Motor neuron (in vitro differentiated cells): ENCODE measurements at regions not wholly inside any gene's neighbourhood (a gene's known extent, or its start where the extent isn't known, plus 50 kb on each side); places are given as distances from the start of the nearest gene placed in this dataset.
A peak's percentile ranks its signal among the peaks of the same experiment; 100 is the strongest.
"Not testable (repeated sequence)": the region's sequence is repeated elsewhere in the genome, so short reads cannot be mapped to it uniquely, and the experiment has no call there.

ENCODE experiments used
- ATAC-seq, 8 experiments: fragments of 200-7000 bp; cut with Tn5 transposase; replicated peaks in 6 of 8; 2 replicates each; pipeline ENCODE4 v1.8.0; 2021; ENCODE audit warnings: mild to moderate bottlenecking in 8 of 8, moderate library complexity in 8 of 8
- H3K27ac ChIP-seq, 2 donors: fragments of 250-450 bp; sonication (Bioruptor Pico); 2 replicates each; pipeline ENCODE4 v1.9.0; 2021; ENCODE audit warnings: antibody characterized with exemption in 2 of 2, mild to moderate bottlenecking in 2 of 2, moderate library complexity in 1 of 2
- H3K4me1 ChIP-seq, 2 donors: fragments of 250-450 bp; sonication (Bioruptor Pico); replicated peaks in 1 of 2; 2 replicates each; pipeline ENCODE4 v1.6.1; 2021; ENCODE audit warnings: antibody characterized with exemption in 2 of 2, mild to moderate bottlenecking in 2 of 2, moderate library complexity in 1 of 2
- H3K4me3 ChIP-seq, 5 donors: fragments of 250-450 bp; sonication (Bioruptor Pico); 2 replicates each; pipeline ENCODE4 v1.9.0; 2021; ENCODE audit warnings: antibody characterized with exemption in 5 of 5, mild to moderate bottlenecking in 5 of 5, moderate library complexity in 4 of 5
- WGBS, 10 experiments: fragments of 450-650 bp; shearing (Covaris generic); methylation state at CpG; one replicate each; pipeline ENCODE4 v1.0.0; 2022; 5-methylcytosine and 5-hydroxymethylcytosine counted together
- in situ Hi-C, 9 experiments: fragments of 400-800 bp; cut with MboI; loops; one replicate each; pipeline ENCODE4 v1.15.0; 2021; ENCODE audit warnings: low sequenced_read_pairs in 9 of 9, low pct_unique_long_range_greater_than_20kb in 2 of 9; ENCODE audit not compliant: unreplicated experiment in 9 of 9

GRCh38 chr15:62644889-62645742 lies 397.4 kb upstream of the TPM1 start:
- in situ Hi-C loops: no loop called here
- peaks cover 4 to 6% of the 10 kb centered on the region in 2 donors for H3K4me1 ChIP-seq
- 65 to 100% (median 83%) methylated on average over 1 to 11 of the region's 15 CpGs; no CpG with 5 or more reads in 1 of the 10 experiments for WGBS, 10 experiments
- H3K27ac ChIP-seq: no peak overlapping the region
- H3K4me3 ChIP-seq: no peak overlapping the region
- peak in 1 of 8 experiments; percentile 36 for ATAC-seq

GRCh38 chr15:62647202-62647842 lies 395.2 kb upstream of the TPM1 start:
- ATAC-seq: peak; percentile 65 to 98 (median 84)
- Histone ChIP-seq H3K4me1 (peaks cover 4 to 6% of the 10 kb centered on the region in 2 donors), H3K4me3 (no peak overlapping the region), H3K27ac (no peak overlapping the region)
- in situ Hi-C loops: no loop called here
- whole genome bisulfite sequencing, 10 experiments: 25 to 94% (median 85%) methylated on average over 4 to 12 of the region's 12 CpGs; no CpG with 5 or more reads in 1 of the 10 experiments

GRCh38 chr15:62647843-62648505 lies 394.6 kb upstream of the TPM1 start:
- in situ Hi-C loops: no loop called here
- H3K4me3 ChIP-seq: no peak overlapping the region
- 77 to 97% (median 85%) methylated on average over 1 to 7 of the region's 7 CpGs for WGBS, 10 experiments
- ATAC-seq: no peak
- H3K27ac ChIP-seq: no peak overlapping the region
- H3K4me1 ChIP-seq: peaks cover 4 to 6% of the 10 kb centered on the region in 2 donors

GRCh38 chr15:62648954-62649353 lies 393.6 kb upstream of the TPM1 start:
- no peak for ATAC-seq
- WGBS, 10 experiments: 71 to 100% (median 93%) methylated on average over 1 to 6 of the region's 6 CpGs; no CpG with 5 or more reads in 3 of the 10 experiments
- no peak overlapping the region for H3K27ac ChIP-seq
- H3K4me3 ChIP-seq: no peak overlapping the region
- peaks cover 4 to 6% of the 10 kb centered on the region in 2 donors for H3K4me1 ChIP-seq
- in situ Hi-C loops: no loop called here

- H3K4me3 ChIP-seq: no peak overlapping the region
- ATAC-seq: no peak
- in situ Hi-C loops: no loop called here
- H3K27ac ChIP-seq: no peak overlapping the region
- H3K4me1 ChIP-seq: peaks cover 0 to 6% of the 10 kb centered on the region in 2 donors
- WGBS, 10 experiments: 83 to 100% (median 92%) methylated on average over 2 to 11 of the region's 12 CpGs; no CpG with 5 or more reads in 1 of the 10 experiments
Observed at GRCh38 chr15:62649793-62650420, 392.6 kb upstream of the TPM1 start.

- 90 to 100% (median 100%) methylated on average over 1 to 3 of the region's 3 CpGs; no CpG with 5 or more reads in 2 of the 10 experiments for WGBS, 10 experiments
- no peak overlapping the region for H3K27ac ChIP-seq
- no peaks in the 10 kb centered on the region for H3K4me1 ChIP-seq
- in situ Hi-C loops: no loop called here
- no peak for ATAC-seq
- no peak overlapping the region for H3K4me3 ChIP-seq
Observed at GRCh38 chr15:62653122-62653521, 389.4 kb upstream of the TPM1 start.

- Histone ChIP-seq H3K4me3 (no peak overlapping the region), H3K27ac (no peak overlapping the region), H3K4me1 (no peaks in the 10 kb centered on the region)
- 83 to 100% (median 100%) methylated on average over 1 to 10 of the region's 10 CpGs; no CpG with 5 or more reads in 1 of the 10 experiments for WGBS, 10 experiments
- ATAC-seq: no peak
- in situ Hi-C loops: no loop called here
Observed at GRCh38 chr15:62656071-62656470, 386.5 kb upstream of the TPM1 start.

- in situ Hi-C loops: not testable (repeated sequence)
- 20 to 100% (median 92%) methylated on average over 1 to 7 of the region's 7 CpGs; no CpG with 5 or more reads in 1 of the 10 experiments for WGBS, 10 experiments
Observed at GRCh38 chr15:62657501-62657900, 385.0 kb upstream of the TPM1 start.

GRCh38 chr15:62658498-62658897 lies 384.0 kb upstream of the TPM1 start:
- ATAC-seq: peak in 1 of 8 experiments; percentile 44
- in situ Hi-C loops: no loop called here
- 68 to 91% (median 80%) methylated on average over 2 to 8 of the region's 11 CpGs; no CpG with 5 or more reads in 4 of the 10 experiments for WGBS, 10 experiments
- Histone ChIP-seq H3K4me3 (no peak overlapping the region), H3K4me1 (no peaks in the 10 kb centered on the region), H3K27ac (no peak overlapping the region)

More at GRCh38 chr15:62657501-62657900, 385.0 kb upstream of the TPM1 start:
- H3K4me1 ChIP-seq, H3K27ac ChIP-seq, H3K4me3 ChIP-seq, ATAC-seq: not testable (repeated sequence)

- no peak overlapping the region for H3K27ac ChIP-seq
- H3K4me1 ChIP-seq: no peaks in the 10 kb centered on the region
- H3K4me3 ChIP-seq: no peak overlapping the region
- in situ Hi-C loops: no loop called here
- no peak for ATAC-seq
Observed at GRCh38 chr15:62663547-62663946, 379.0 kb upstream of the TPM1 start.

GRCh38 chr15:62665449-62665848 lies 377.1 kb upstream of the TPM1 start:
- H3K27ac ChIP-seq: no peak overlapping the region
- no peak overlapping the region for H3K4me3 ChIP-seq
- H3K4me1 ChIP-seq: no peaks in the 10 kb centered on the region
- WGBS, 10 experiments: 58 to 100% (median 93%) methylated on average over 2 to 4 of the region's 4 CpGs; no CpG with 5 or more reads in 2 of the 10 experiments
- ATAC-seq: no peak
- in situ Hi-C loops: no loop called here

- in situ Hi-C loops: no loop called here
Observed at GRCh38 chr15:62666046-62666445, 376.5 kb upstream of the TPM1 start.

More at GRCh38 chr15:62666046-62666445, 376.5 kb upstream of the TPM1 start:
- H3K4me3 ChIP-seq: no peak overlapping the region
- no peaks in the 10 kb centered on the region for H3K4me1 ChIP-seq
- 0 to 100% (median 100%) methylated on average over 1 to 3 of the region's 4 CpGs; no CpG with 5 or more reads in 1 of the 10 experiments for WGBS, 10 experiments
- no peak overlapping the region for H3K27ac ChIP-seq
- ATAC-seq: no peak
